BJ (cell line): ENCODE measurements at regions not wholly inside any gene's neighbourhood (a gene's known extent, or its start where the extent isn't known, plus 50 kb on each side); places are given as distances from the start of the nearest gene placed in this dataset.

ENCODE experiments used
- CTCF ChIA-PET: fragments of 350-600 bp; formaldehyde crosslinking; extraction: SDS; loops from one replicate; lab custom pipeline; 2021; ENCODE audit warnings: antibody characterized with exemption, inconsistent platforms; lab: Yijun Ruan, JAX
- POLR2A ChIA-PET: fragments of 300-600 bp; sonication (Branson Sonifier 250); formaldehyde crosslinking; extraction: SDS; loops from one replicate; lab custom pipeline; 2021; ENCODE audit warnings: antibody characterized with exemption; lab: Charles Lee
- DNase-seq: peaks from one replicate; pipeline ENCODE4 v3.0.0-alpha.2; 2011; ENCODE audit warnings: low read depth
- H3K27me3 ChIP-seq: 2 replicates; pipeline ENCODE4 v1.6.0; 2011; ENCODE audit warnings: low read length; ENCODE audit not compliant: control insufficient read depth, insufficient read depth
- H3K36me3 ChIP-seq: 2 replicates; pipeline ENCODE4 v1.5.1; 2011; ENCODE audit warnings: low read length; ENCODE audit not compliant: control insufficient read depth, insufficient read depth
- H3K4me3 ChIP-seq: 2 replicates; pipeline ENCODE4 v1.5.1; 2011; ENCODE audit warnings: low read depth, mild to moderate bottlenecking, control low read depth, low read length
- CTCF ChIP-seq: IDR thresholded peaks from 2 replicates; pipeline ENCODE4 v1.5.1; 2011; ENCODE audit warnings: low read depth, mild to moderate bottlenecking, control low read depth, inconsistent platforms, low read length, moderate library complexity; ENCODE audit not compliant: insufficient read depth

GRCh38 chr5:68002836-68003235 lies 212.7 kb upstream of the PIK3R1 start:
- DNase-seq, result no peak
- no peaks in the 10 kb centered on the region for H3K27me3 ChIP-seq
- no peak for TF ChIP-seq CTCF
- no peak overlapping the region for H3K4me3 ChIP-seq
- ChIA-PET CTCF (interaction anchor here (1.0 to 1.1 kb wide), 2 partner anchors 24 to 75 kb away, joined by 3 read pairs; no protein-coding TSS in a partner anchor), POLR2A (no interaction called here)
- H3K36me3 ChIP-seq, result no peaks in the 10 kb centered on the region

DNA sequence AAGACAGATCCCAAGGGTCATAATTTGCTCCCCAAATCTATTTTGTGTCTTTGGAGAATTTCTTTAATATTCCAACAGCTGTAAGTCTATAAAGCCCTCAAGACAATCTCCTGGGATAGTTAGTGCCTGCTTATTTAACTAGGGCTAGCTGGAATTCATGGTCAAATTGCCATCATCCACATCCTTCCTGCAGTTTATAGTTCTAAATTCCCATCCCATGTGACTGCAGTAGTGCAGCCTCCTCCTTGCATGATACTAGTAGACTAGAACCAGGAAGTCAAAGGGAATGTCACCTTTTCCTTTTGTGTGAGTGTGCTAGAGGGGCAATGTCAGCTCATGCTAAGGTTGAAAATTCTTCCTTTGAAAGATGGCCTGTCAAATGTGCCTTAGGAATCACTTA lies 214.8 kb upstream of the PIK3R1 start:
- DNase-seq, result no peak
- no peak overlapping the region for H3K4me3 ChIP-seq
- POLR2A ChIA-PET, result no interaction called here
- no peaks in the 10 kb centered on the region for H3K27me3 ChIP-seq
- H3K36me3 ChIP-seq, result no peaks in the 10 kb centered on the region
- CTCF ChIA-PET, result interaction anchor here (0.6 to 0.8 kb wide), 3 partner anchors 181 to 755 kb away, joined by 3 read pairs; no protein-coding TSS in a partner anchor
- TF ChIP-seq CTCF, result no peak

DNA sequence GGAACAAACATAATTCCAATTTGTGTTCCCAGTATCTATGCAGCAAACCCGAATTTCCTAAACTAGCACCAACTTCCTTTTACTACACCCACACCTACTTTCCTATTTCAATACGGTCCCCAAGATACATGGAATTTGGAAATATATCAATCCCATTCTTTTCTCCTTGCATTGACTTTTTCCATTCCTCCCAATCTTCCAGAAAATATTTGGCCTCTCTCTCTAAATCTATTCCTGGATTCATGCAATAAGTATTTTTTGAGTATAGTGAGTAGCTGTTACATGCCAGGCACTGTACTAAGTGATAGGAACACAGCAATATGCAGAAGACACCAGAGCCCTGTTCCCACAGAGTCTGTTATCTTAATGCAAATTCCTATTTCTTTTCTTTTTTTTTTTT lies 216.2 kb upstream of the PIK3R1 start:
- no peak for DNase-seq
- no peaks in the 10 kb centered on the region for H3K36me3 ChIP-seq
- H3K27me3 ChIP-seq, result no peaks in the 10 kb centered on the region
- TF ChIP-seq CTCF, result no peak
- ChIA-PET POLR2A (interaction anchor here (0.5 kb wide), 1 partner anchor 352 kb away, joined by 6 read pairs; no protein-coding TSS in a partner anchor), CTCF (no interaction called here)
- H3K4me3 ChIP-seq, result no peak overlapping the region

DNA sequence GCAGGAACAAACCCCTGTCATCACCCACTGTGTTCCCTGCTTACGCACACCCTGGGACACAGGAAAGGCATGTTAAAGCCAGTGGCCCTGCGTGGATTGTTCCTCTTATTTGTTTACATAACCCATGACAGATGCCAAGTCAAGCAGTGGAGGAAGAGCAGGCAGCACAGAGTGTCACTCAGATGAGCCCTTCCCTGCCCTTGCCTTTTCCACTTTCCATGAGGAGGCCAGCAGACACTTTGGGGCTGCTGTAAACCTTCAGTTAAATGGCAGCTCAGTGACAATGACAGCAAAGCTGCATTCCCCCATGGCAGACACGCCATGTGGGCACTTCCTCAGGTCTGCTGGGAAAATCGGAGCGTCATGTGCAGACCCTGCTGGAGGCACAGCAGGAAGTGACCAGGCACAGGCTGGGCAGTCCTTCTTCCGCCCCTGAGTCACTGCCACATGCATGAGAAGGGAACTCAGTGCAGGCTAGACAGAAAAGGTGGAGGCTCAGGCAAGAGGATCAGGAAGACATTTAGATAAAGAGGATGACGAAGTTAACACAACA lies 216.8 kb upstream of the PIK3R1 start:
- CTCF ChIA-PET, result no interaction called here
- no peak for DNase-seq
- Histone ChIP-seq H3K36me3 (no peaks in the 10 kb centered on the region), H3K27me3 (no peaks in the 10 kb centered on the region), H3K4me3 (no peak overlapping the region)
- POLR2A ChIA-PET, result interaction anchor here (0.5 kb wide), 1 partner anchor 352 kb away, joined by 6 read pairs; no protein-coding TSS in a partner anchor
- no peak for TF ChIP-seq CTCF

DNA sequence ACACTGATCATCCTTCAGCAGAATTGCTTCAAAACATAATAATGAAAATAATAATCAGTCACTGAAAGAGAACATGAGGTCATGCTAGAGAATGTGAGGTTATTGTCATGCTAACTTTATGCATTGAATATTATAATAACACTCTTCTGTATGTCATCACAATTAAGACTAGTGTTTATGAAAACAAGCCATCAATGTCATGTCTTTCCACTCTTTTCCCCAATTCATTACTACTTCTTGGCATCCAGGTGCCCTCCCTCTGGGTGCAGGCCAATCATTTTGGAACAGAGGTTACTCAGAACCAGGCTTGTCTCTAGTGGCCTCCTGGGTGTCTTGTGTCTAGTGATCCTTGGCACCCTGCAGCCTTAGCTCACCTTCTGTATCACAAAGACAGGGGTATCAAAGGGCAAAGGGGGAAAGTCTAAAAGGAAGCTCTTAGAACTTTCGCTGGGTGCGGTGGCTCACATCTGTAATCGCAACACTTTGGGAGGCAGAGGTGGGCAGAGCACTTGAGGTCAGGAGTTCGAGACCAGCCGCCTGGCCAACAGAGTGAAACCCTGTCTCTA lies 217.6 kb upstream of the PIK3R1 start:
- ChIA-PET POLR2A (no interaction called here), CTCF (interaction anchor here (0.6 kb wide), 1 partner anchor 16 kb away, joined by 3 read pairs; no protein-coding TSS in a partner anchor)
- Histone ChIP-seq H3K27me3 (no peaks in the 10 kb centered on the region), H3K36me3 (no peaks in the 10 kb centered on the region), H3K4me3 (no peak overlapping the region)
- no peak for DNase-seq
- no peak for TF ChIP-seq CTCF
